Stomach (tissue), 4 donors: ENCODE measurements at regions not wholly inside any gene's neighbourhood (a gene's known extent, or its start where the extent isn't known, plus 50 kb on each side); places are given as distances from the start of the nearest gene placed in this dataset.

Experiments
- CTCF ChIP-seq, 7 experiments: fragments of 450-650 bp in 4 of 7; fragments of 200-600 bp in 3 of 7; sonication (generic) in 3 of 7; IDR thresholded peaks; one replicate each; pipeline ENCODE4 v1.5.1; 2016 to 2019; ENCODE audit warnings: antibody characterized with exemption in 7 of 7, control low read depth in 2 of 7, mild to moderate bottlenecking in 1 of 7
- POLR2A ChIP-seq, 4 donors: fragments of 450-650 bp; IDR thresholded peaks; one replicate each; pipeline ENCODE4 v1.6.1; 2016; ENCODE audit warnings: antibody characterized with exemption in 4 of 4, control low read depth in 2 of 4, mild to moderate bottlenecking in 1 of 4, moderate library complexity in 1 of 4

GRCh38 chrX:139008185-139008584 lies 296.7 kb upstream of the FGF13 start:
- no peak for TF ChIP-seq CTCF (IDR thresholded peaks at IDR 0.05)
- no peak for TF ChIP-seq POLR2A (IDR thresholded peaks at IDR 0.05)
